ENCODE measurements at regions not wholly inside any gene's neighbourhood (a gene's known extent, or its start where the extent isn't known, plus 50 kb on each side); places are given as distances from the start of the nearest gene placed in this dataset.
"Not testable (repeated sequence)": the region's sequence is repeated elsewhere in the genome, so short reads cannot be mapped to it uniquely, and the experiment has no call there.

- H3K4me1 ChIP-seq (ENCODE audit: control insufficient read depth in 3 of 3, insufficient read depth in 2 of 3, low read depth in 1 of 3, low read length in 2 of 3), result no peaks in the 10 kb centered on the region
- H3K36me3 ChIP-seq (ENCODE audit: control insufficient read depth in 3 of 3, insufficient read depth in 2 of 3, low read depth in 1 of 3, low read length in 3 of 3), result no peaks in the 10 kb centered on the region
- no peaks in the 10 kb centered on the region for H3K9me3 ChIP-seq (ENCODE audit: control insufficient read depth in 2 of 2, insufficient read depth in 1 of 2, low read depth in 1 of 2, low read length in 1 of 2)
- DNase-seq (no peak), FAIRE-seq (no peak)
- H3K4me3 ChIP-seq (ENCODE audit: low read depth in 1 of 3, low read length in 3 of 3), result no peak overlapping the region
- WGBS, 3 donors, result 59 to 71% (median 67%) methylated on average over 2 of the region's 2 CpGs
- no peaks in the 10 kb centered on the region for H3K27me3 ChIP-seq (ENCODE audit: control insufficient read depth in 3 of 3, insufficient read depth in 3 of 3, low read length in 3 of 3)
- no peak overlapping the region for H3K27ac ChIP-seq (ENCODE audit: low read depth in 1 of 3, low read length in 2 of 3)
These were observed 109.1 kb upstream of the TRPC4 start for GRCh38 chr13:37978680-37979079.

- Histone ChIP-seq H3K27me3 (ENCODE audit: control insufficient read depth in 3 of 3, insufficient read depth in 3 of 3, low read length in 3 of 3) (no peaks in the 10 kb centered on the region), H3K27ac (ENCODE audit: low read depth in 1 of 3, low read length in 2 of 3) (no peak overlapping the region), H3K4me1 (ENCODE audit: control insufficient read depth in 3 of 3, insufficient read depth in 2 of 3, low read depth in 1 of 3, low read length in 2 of 3) (no peaks in the 10 kb centered on the region), H3K36me3 (ENCODE audit: control insufficient read depth in 3 of 3, insufficient read depth in 2 of 3, low read depth in 1 of 3, low read length in 3 of 3) (no peaks in the 10 kb centered on the region), H3K4me3 (ENCODE audit: low read depth in 1 of 3, low read length in 3 of 3) (no peak overlapping the region), H3K9me3 (ENCODE audit: control insufficient read depth in 2 of 2, insufficient read depth in 1 of 2, low read depth in 1 of 2, low read length in 1 of 2) (no peaks in the 10 kb centered on the region)
- WGBS, 3 donors, result 55 to 86% (median 65%) methylated on average over 2 of the region's 2 CpGs
- FAIRE-seq, result no peak
- DNase-seq, result no peak
These were observed 99.0 kb upstream of the TRPC4 start for GRCh38 chr13:37968555-37968954.

DNA sequence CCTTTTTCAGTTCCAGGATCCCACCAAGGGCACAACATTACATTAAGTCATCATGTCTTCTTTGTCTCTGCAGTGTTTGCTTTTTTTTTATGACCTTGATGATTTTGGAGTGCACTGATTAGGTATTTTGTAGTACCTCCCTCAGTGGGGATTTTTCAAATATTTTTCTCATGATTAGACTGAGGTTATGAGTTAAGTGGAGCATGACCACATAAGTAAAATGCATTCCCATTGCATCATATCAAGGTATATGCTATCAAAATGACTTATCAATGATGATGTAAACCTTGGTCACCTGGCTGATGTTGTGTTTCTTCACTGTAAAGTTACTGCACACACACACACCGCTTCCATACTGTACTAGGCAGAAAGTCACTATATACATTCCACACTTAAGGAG is 96.7 kb upstream of the TRPC4 start:
- Histone ChIP-seq H3K4me1 (ENCODE audit: control insufficient read depth in 3 of 3, insufficient read depth in 2 of 3, low read depth in 1 of 3, low read length in 2 of 3) (no peaks in the 10 kb centered on the region), H3K27ac (ENCODE audit: low read depth in 1 of 3, low read length in 2 of 3) (no peak overlapping the region), H3K4me3 (ENCODE audit: low read depth in 1 of 3, low read length in 3 of 3) (no peak overlapping the region), H3K27me3 (ENCODE audit: control insufficient read depth in 3 of 3, insufficient read depth in 3 of 3, low read length in 3 of 3) (no peaks in the 10 kb centered on the region), H3K9me3 (ENCODE audit: control insufficient read depth in 2 of 2, insufficient read depth in 1 of 2, low read depth in 1 of 2, low read length in 1 of 2) (no peaks in the 10 kb centered on the region), H3K36me3 (ENCODE audit: control insufficient read depth in 3 of 3, insufficient read depth in 2 of 3, low read depth in 1 of 3, low read length in 3 of 3) (no peaks in the 10 kb centered on the region)
- 81 to 87% (median 87%) methylated on average over 1 of the region's 1 CpG for WGBS, 3 donors
- FAIRE-seq (no peak), DNase-seq (no peak)

DNA sequence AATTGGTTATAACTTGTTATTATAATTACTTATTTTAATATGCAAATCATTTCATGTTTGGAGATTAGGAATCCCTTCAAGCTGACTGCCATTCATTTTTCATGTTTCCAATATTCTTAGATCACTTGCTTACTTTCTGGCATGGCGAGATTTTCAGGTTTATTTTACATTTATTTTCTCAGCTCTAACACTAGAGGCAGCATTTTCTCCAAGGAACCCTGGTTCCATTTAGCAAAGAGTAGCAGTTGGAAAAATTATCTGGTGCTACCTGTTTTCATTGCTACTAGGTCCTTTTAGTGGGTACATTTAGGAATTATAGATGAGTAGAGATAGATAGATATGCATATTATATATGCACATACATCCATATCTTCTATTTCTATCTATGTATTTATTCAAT is 90.9 kb upstream of the TRPC4 start:
- no peaks in the 10 kb centered on the region for H3K27me3 ChIP-seq (ENCODE audit: control insufficient read depth in 3 of 3, insufficient read depth in 3 of 3, low read length in 3 of 3)
- no peak overlapping the region for H3K4me3 ChIP-seq (ENCODE audit: low read depth in 1 of 3, low read length in 3 of 3)
- no peak overlapping the region for H3K27ac ChIP-seq (ENCODE audit: low read depth in 1 of 3, low read length in 2 of 3)
- 63 to 79% (median 74%) methylated on average over 1 of the region's 1 CpG for WGBS, 3 donors
- FAIRE-seq (no peak), DNase-seq (no peak)
- no peaks in the 10 kb centered on the region for H3K36me3 ChIP-seq (ENCODE audit: control insufficient read depth in 3 of 3, insufficient read depth in 2 of 3, low read depth in 1 of 3, low read length in 3 of 3)
- H3K9me3 ChIP-seq (ENCODE audit: control insufficient read depth in 2 of 2, insufficient read depth in 1 of 2, low read depth in 1 of 2, low read length in 1 of 2), result no peaks in the 10 kb centered on the region
- no peaks in the 10 kb centered on the region for H3K4me1 ChIP-seq (ENCODE audit: control insufficient read depth in 3 of 3, insufficient read depth in 2 of 3, low read depth in 1 of 3, low read length in 2 of 3)

DNA sequence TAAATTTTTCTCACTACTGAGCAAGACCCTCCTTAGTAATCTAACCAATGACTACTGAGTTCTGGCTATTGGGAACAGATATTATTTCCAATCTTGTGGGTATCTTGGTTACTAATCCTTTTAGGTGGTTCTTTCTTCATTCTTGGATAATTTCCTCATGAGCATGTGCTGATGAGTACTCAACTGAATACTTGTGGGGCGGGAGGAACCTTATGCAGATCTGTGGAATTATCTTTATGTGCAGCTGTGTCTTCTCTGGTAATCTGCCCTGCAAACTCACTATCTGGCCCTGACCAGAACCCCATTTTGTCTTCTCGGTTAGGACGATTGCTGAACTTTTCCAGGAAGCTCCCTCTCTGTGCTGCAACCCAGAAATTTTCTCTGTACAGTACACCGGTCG is 89.7 kb upstream of the TRPC4 start:
- FAIRE-seq (no peak), DNase-seq (no peak)
- Histone ChIP-seq H3K9me3 (ENCODE audit: control insufficient read depth in 2 of 2, insufficient read depth in 1 of 2, low read depth in 1 of 2, low read length in 1 of 2) (no peaks in the 10 kb centered on the region), H3K4me3 (ENCODE audit: low read depth in 1 of 3, low read length in 3 of 3) (no peak overlapping the region), H3K27ac (ENCODE audit: low read depth in 1 of 3, low read length in 2 of 3) (no peak overlapping the region), H3K36me3 (ENCODE audit: control insufficient read depth in 3 of 3, insufficient read depth in 2 of 3, low read depth in 1 of 3, low read length in 3 of 3) (no peaks in the 10 kb centered on the region), H3K27me3 (ENCODE audit: control insufficient read depth in 3 of 3, insufficient read depth in 3 of 3, low read length in 3 of 3) (no peaks in the 10 kb centered on the region), H3K4me1 (ENCODE audit: control insufficient read depth in 3 of 3, insufficient read depth in 2 of 3, low read depth in 1 of 3, low read length in 2 of 3) (no peaks in the 10 kb centered on the region)
- WGBS, 3 donors, result 88 to 89% (median 88%) methylated on average over 5 of the region's 5 CpGs

DNA sequence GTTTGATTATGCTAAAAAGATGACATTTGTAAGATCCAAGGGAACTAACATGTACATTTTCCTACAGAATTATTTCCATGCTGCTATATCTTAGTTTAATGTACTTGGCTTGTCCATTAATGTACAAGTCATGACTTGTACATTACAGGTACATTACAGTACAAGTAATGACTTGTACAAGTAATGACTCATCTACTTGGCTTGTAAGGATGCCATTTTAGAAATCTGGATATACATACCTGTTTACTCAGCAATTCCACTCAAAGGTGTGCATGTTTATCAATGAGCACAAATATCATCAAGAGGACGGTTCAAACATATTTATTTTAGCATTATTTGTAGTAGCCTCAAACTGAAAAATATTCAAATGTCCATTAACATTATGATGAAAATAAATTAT is 87.0 kb upstream of the TRPC4 start:
- Histone ChIP-seq H3K27ac (ENCODE audit: low read depth in 1 of 3, low read length in 2 of 3) (no peak overlapping the region), H3K36me3 (ENCODE audit: control insufficient read depth in 3 of 3, insufficient read depth in 2 of 3, low read depth in 1 of 3, low read length in 3 of 3) (no peaks in the 10 kb centered on the region), H3K4me1 (ENCODE audit: control insufficient read depth in 3 of 3, insufficient read depth in 2 of 3, low read depth in 1 of 3, low read length in 2 of 3) (no peaks in the 10 kb centered on the region), H3K4me3 (ENCODE audit: low read depth in 1 of 3, low read length in 3 of 3) (no peak overlapping the region), H3K27me3 (ENCODE audit: control insufficient read depth in 3 of 3, insufficient read depth in 3 of 3, low read length in 3 of 3) (no peaks in the 10 kb centered on the region), H3K9me3 (ENCODE audit: control insufficient read depth in 2 of 2, insufficient read depth in 1 of 2, low read depth in 1 of 2, low read length in 1 of 2) (no peaks in the 10 kb centered on the region)
- FAIRE-seq (no peak), DNase-seq (no peak)
- WGBS, 3 donors, result 73 to 92% (median 80%) methylated on average over 1 of the region's 1 CpG

- H3K36me3 ChIP-seq (ENCODE audit: control insufficient read depth in 3 of 3, insufficient read depth in 2 of 3, low read depth in 1 of 3, low read length in 3 of 3); H3K4me1 ChIP-seq (ENCODE audit: control insufficient read depth in 3 of 3, insufficient read depth in 2 of 3, low read depth in 1 of 3, low read length in 2 of 3); H3K9me3 ChIP-seq (ENCODE audit: control insufficient read depth in 2 of 2, insufficient read depth in 1 of 2, low read depth in 1 of 2, low read length in 1 of 2); H3K27me3 ChIP-seq (ENCODE audit: control insufficient read depth in 3 of 3, insufficient read depth in 3 of 3, low read length in 3 of 3); FAIRE-seq; H3K4me3 ChIP-seq (ENCODE audit: low read depth in 1 of 3, low read length in 3 of 3): not testable (repeated sequence)
- WGBS, 3 donors, result 77 to 90% (median 81%) methylated on average over 9 of the region's 9 CpGs
- peak in 1 of 2 donors; percentile 13 for DNase-seq
- H3K27ac ChIP-seq (ENCODE audit: low read depth in 1 of 3, low read length in 2 of 3), result peak overlapping the region in 1 of 3 donors; percentile 81
These were observed 85.0 kb upstream of the TRPC4 start for GRCh38 chr13:37954597-37954996.

DNA sequence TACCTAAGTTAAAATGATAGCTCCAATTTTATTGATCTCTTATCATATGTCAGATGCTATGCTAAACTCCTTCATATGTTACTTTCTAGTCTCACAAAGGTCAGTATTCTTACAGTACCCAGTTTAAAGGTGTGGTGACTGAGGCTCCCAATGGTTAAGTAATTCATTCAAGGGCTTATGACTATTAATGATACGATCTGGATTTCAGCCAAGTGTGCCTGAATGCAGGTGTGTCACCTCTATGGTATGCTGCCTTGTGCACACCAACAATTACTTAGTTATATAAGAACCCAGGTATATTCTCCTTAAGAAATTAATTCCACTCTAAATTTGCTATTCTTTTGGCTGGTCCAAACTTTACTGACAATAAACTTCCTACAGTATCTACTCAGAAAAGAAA is 84.6 kb upstream of the TRPC4 start:
- DNase-seq (peak; percentile 14 to 96), FAIRE-seq (no peak)
- Histone ChIP-seq H3K4me3 (ENCODE audit: low read depth in 1 of 3, low read length in 3 of 3) (no peak overlapping the region), H3K27ac (ENCODE audit: low read depth in 1 of 3, low read length in 2 of 3) (peak overlapping the region in 1 of 3 donors; percentile 81), H3K27me3 (ENCODE audit: control insufficient read depth in 3 of 3, insufficient read depth in 3 of 3, low read length in 3 of 3) (no peaks in the 10 kb centered on the region), H3K4me1 (ENCODE audit: control insufficient read depth in 3 of 3, insufficient read depth in 2 of 3, low read depth in 1 of 3, low read length in 2 of 3) (no peaks in the 10 kb centered on the region), H3K9me3 (ENCODE audit: control insufficient read depth in 2 of 2, insufficient read depth in 1 of 2, low read depth in 1 of 2, low read length in 1 of 2) (no peaks in the 10 kb centered on the region), H3K36me3 (ENCODE audit: control insufficient read depth in 3 of 3, insufficient read depth in 2 of 3, low read depth in 1 of 3, low read length in 3 of 3) (no peaks in the 10 kb centered on the region)
- 26 to 59% (median 26%) methylated on average over 1 of the region's 1 CpG for WGBS, 3 donors

DNA sequence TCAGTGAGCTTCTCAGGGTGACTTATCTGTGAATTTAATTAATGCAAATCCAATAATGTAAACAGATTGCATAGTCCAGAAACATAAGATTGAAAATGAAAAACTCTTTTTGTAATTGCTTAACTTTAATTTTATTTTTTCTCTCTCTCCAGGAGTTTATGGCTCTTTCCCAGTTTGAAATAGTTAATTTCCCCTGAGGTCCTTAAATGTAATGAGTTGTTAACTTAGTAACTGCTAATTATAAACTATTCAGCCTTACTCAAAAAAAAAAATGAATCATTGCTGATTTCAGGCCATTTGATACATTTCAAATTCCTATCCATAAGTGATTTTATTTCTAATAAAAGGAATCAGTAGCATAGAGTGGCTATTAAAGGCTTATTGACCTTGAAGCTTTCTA is 84.1 kb upstream of the TRPC4 start:
- no peak for DNase-seq
- Histone ChIP-seq H3K27me3 (ENCODE audit: control insufficient read depth in 3 of 3, insufficient read depth in 3 of 3, low read length in 3 of 3) (no peaks in the 10 kb centered on the region), H3K9me3 (ENCODE audit: control insufficient read depth in 2 of 2, insufficient read depth in 1 of 2, low read depth in 1 of 2, low read length in 1 of 2) (no peaks in the 10 kb centered on the region), H3K36me3 (ENCODE audit: control insufficient read depth in 3 of 3, insufficient read depth in 2 of 3, low read depth in 1 of 3, low read length in 3 of 3) (no peaks in the 10 kb centered on the region), H3K4me1 (ENCODE audit: control insufficient read depth in 3 of 3, insufficient read depth in 2 of 3, low read depth in 1 of 3, low read length in 2 of 3) (no peaks in the 10 kb centered on the region), H3K4me3 (ENCODE audit: low read depth in 1 of 3, low read length in 3 of 3) (no peak overlapping the region), H3K27ac (ENCODE audit: low read depth in 1 of 3, low read length in 2 of 3) (no peak overlapping the region)
- no peak for FAIRE-seq
